ENCODE measurements at regions not wholly inside any gene's neighbourhood (a gene's known extent, or its start where the extent isn't known, plus 50 kb on each side); places are given as distances from the start of the nearest gene placed in this dataset.
"Not testable (repeated sequence)": the region's sequence is repeated elsewhere in the genome, so short reads cannot be mapped to it uniquely, and the experiment has no call there.

DNA sequence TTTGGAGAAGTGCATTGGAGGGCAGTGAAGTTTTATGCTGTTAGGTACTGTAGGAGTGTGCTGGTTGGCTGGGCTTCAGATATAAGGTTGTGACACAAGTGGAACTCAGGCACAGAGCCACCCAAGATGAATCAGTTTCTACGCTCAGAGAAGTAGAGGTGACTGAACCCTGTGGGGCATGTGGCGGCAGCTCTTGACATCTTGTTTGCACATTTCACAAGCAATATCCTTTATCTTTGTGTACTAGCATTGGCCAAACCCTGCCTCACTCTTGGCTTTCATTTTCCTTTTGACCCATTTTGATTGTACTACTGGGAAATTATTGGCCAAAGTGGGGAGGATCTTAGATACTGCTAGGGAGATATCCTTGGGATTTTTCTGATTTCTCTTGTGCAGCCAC lies 110.0 kb downstream of the PSAT1 start:
- DNase-seq (ENCODE audit: low spot score in 2 of 2) = no peak
- no peak overlapping the region for H3K4me3 ChIP-seq (ENCODE audit: low read depth, poor library complexity, severe bottlenecking)
- 41 to 65% methylated on average over 2 of the region's 2 CpGs for WGBS, 2 donors
- no peak for TF ChIP-seq POLR2A (IDR thresholded peaks at IDR 0.05)
- intact Hi-C loops (cut with DNase I; ENCODE audit: low total_unique reads) = no loop called here

- WGBS, 2 donors = 70 to 73% methylated on average over 8 of the region's 8 CpGs
- TF ChIP-seq POLR2A (IDR thresholded peaks at IDR 0.05) = no peak
- TF ChIP-seq, protein P1, sequence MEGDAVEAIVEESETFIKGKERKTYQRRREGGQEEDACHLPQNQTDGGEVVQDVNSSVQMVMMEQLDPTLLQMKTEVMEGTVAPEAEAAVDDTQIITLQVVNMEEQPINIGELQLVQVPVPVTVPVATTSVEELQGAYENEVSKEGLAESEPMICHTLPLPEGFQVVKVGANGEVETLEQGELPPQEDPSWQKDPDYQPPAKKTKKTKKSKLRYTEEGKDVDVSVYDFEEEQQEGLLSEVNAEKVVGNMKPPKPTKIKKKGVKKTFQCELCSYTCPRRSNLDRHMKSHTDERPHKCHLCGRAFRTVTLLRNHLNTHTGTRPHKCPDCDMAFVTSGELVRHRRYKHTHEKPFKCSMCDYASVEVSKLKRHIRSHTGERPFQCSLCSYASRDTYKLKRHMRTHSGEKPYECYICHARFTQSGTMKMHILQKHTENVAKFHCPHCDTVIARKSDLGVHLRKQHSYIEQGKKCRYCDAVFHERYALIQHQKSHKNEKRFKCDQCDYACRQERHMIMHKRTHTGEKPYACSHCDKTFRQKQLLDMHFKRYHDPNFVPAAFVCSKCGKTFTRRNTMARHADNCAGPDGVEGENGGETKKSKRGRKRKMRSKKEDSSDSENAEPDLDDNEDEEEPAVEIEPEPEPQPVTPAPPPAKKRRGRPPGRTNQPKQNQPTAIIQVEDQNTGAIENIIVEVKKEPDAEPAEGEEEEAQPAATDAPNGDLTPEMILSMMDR (IDR thresholded peaks at IDR 0.05) = no peak
- no peak overlapping the region for H3K4me3 ChIP-seq (ENCODE audit: low read depth, poor library complexity, severe bottlenecking)
- intact Hi-C loops (cut with DNase I; ENCODE audit: low total_unique reads) = no loop called here
- DNase-seq (ENCODE audit: low spot score in 2 of 2) = no peak
Observed at GRCh38 chr9:78407636-78408312, 110.8 kb downstream of the PSAT1 start.

GRCh38 chr9:78408388-78408787 lies 111.5 kb downstream of the PSAT1 start:
- TF ChIP-seq, protein P1 (IDR thresholded peaks at IDR 0.05) = no peak
- no peak for TF ChIP-seq POLR2A (IDR thresholded peaks at IDR 0.05)
- WGBS, 2 donors = 93 to 100% methylated on average over 1 of the region's 1 CpG
- no peak overlapping the region for H3K4me3 ChIP-seq (ENCODE audit: low read depth, poor library complexity, severe bottlenecking)
- intact Hi-C loops (cut with DNase I; ENCODE audit: low total_unique reads) = no loop called here
- DNase-seq (ENCODE audit: low spot score in 2 of 2) = no peak

DNA sequence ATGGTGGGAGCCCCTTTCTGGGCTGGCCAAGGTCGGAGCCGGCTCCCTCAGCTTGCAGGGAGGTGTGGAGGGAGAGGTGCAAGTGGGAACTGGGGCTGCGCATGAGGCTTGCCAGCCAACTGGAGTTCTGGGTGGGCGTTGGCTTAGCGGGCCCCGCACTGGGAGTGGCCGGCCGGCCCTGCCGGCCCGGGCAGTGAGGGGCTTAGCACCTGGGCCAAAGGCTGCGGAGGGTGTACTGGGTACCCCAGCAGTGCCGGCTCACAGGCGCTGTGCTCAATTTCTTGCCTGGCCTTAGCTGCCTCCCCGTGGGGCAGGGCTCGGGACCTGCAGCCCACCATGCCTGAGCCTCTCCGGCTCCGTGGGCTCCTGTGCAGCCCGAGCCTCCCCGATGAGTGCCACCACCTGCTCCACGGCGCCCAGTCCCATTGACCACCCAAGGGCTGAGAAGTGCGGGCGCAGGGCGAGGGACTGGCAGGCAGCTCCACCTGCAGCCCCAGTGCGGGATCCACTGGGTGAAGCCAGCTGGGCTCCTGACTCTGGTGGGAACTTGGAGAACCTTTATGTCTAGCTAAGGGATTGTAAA lies 113.1 kb downstream of the PSAT1 start:
- H3K4me3 ChIP-seq (ENCODE audit: low read depth, poor library complexity, severe bottlenecking); intact Hi-C loops (cut with DNase I; ENCODE audit: low total_unique reads); DNase-seq (ENCODE audit: low spot score in 2 of 2): not testable (repeated sequence)
- WGBS, 2 donors = 95 to 96% methylated on average over 13 to 23 of the region's 25 CpGs

- no peak for DNase-seq (ENCODE audit: low spot score in 2 of 2)
- TF ChIP-seq, protein P1 (IDR thresholded peaks at IDR 0.05) = no peak
- TF ChIP-seq POLR2A (IDR thresholded peaks at IDR 0.05) = no peak
- intact Hi-C loops (cut with DNase I; ENCODE audit: low total_unique reads) = no loop called here
- 87 to 89% methylated on average over 5 of the region's 5 CpGs for WGBS, 2 donors
- H3K4me3 ChIP-seq (ENCODE audit: low read depth, poor library complexity, severe bottlenecking) = no peak overlapping the region
Observed at GRCh38 chr9:78422309-78422708, 125.4 kb downstream of the PSAT1 start.

- WGBS, 2 donors = 94 to 97% methylated on average over 3 of the region's 3 CpGs
- intact Hi-C loops (cut with DNase I; ENCODE audit: low total_unique reads) = no loop called here
- no peak for DNase-seq (ENCODE audit: low spot score in 2 of 2)
- TF ChIP-seq, protein P1 (IDR thresholded peaks at IDR 0.05) = no peak
- TF ChIP-seq POLR2A (IDR thresholded peaks at IDR 0.05) = no peak
- no peak overlapping the region for H3K4me3 ChIP-seq (ENCODE audit: low read depth, poor library complexity, severe bottlenecking)
Observed at GRCh38 chr9:78424299-78424698, 127.4 kb downstream of the PSAT1 start.

DNA sequence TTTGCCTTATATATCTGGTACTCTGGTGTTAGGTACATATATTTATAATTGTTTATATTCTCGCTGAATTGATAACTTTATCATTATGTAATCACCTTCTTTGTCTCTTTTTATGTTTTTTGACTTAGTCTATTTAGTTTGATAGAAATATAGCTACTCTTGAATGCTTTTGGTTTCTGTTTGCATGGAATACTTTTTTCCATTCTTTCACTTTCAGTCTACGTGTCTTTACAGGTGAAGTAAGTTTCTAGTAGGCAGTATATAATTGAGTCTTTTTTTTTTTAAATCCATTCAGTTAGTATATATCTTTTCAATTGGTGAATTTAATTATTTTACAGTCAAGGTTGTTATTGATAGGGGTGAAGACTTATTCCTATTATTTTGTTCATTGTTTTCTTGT lies 131.7 kb downstream of the PSAT1 start:
- TF ChIP-seq POLR2A (IDR thresholded peaks at IDR 0.05) = no peak
- TF ChIP-seq, protein P1 (IDR thresholded peaks at IDR 0.05) = no peak
- H3K4me3 ChIP-seq (ENCODE audit: low read depth, poor library complexity, severe bottlenecking) = no peak overlapping the region
- 82 to 84% methylated on average over 2 of the region's 2 CpGs for WGBS, 2 donors
- intact Hi-C loops (cut with DNase I; ENCODE audit: low total_unique reads) = no loop called here
- DNase-seq (ENCODE audit: low spot score in 2 of 2) = no peak
